Activated gamma-delta T cell (primary cell): ENCODE measurements at regions not wholly inside any gene's neighbourhood (a gene's known extent, or its start where the extent isn't known, plus 50 kb on each side); places are given as distances from the start of the nearest gene placed in this dataset.

Source experiments
- DNase-seq: peaks from one replicate; lab custom pipeline; 2025; lab: John Stamatoyannopoulos, UW

DNA sequence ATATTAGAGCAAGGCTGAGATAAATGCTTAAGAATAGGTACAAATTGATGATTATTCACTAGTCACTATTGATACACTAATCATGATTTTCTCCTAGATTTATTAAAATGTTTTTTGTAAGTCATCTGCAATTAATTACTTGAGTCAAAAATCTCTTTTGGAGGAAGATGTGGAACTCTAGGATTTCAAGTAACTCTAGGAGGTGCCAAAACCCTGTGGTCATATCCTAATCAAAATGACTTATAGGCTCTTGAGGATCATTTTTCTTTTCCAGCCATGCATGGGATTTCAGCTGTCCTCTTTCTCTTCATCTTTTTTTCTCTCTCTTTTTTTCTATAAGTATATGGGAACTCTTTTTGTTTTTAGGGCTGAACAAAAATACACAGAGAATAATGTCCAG is 141.8 kb upstream of the CD180 start:
- no peak for DNase-seq

GRCh38 chr5:67337751-67338150 is 141.2 kb upstream of the CD180 start:
- DNase-seq, result no peak

- DNase-seq, result no peak
Observed at GRCh38 chr5:67335426-67335825, 138.8 kb upstream of the CD180 start.

DNA sequence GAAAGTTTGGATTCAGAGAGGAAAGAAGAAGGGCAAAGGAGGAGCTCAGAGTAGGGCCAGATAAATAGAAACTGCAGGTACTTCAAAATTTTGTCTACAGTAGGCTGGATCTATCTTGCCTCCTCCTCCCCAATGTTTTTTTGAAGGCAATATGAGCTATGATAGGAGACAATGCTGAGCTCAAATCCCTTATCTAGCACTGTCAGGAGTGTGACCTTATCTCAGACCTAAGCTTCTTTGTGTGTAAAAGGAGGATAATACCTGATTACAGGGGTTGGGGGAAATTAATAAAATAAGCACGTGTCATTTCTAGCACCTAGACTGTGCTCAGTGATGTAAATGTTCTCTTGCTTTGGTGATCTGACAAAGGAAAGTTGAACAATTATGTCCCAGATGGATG is 137.8 kb upstream of the CD180 start:
- DNase-seq, result no peak

DNA sequence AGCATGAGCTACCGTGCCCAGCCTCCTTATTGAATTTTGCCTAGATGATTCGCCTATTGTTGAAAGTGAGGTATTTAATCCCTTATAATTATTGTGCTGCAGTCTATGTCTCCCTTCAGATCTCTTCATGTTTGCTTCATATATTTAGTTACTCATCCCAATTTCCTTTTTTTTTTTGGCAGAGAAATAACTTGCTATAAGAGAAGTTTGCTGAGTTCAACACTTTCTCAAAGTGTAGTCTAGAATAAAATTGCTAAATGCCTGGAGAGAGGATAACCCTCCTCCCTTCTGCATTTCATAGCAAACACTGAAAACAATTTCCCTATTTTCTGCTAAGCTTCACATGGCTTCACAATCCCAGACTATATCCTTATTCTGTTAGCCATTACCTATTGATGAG is 136.6 kb upstream of the CD180 start:
- no peak for DNase-seq

GRCh38 chr5:67331296-67331925 is 134.8 kb upstream of the CD180 start:
- no peak for DNase-seq

GRCh38 chr5:67319935-67320725 is 123.5 kb upstream of the CD180 start:
- no peak for DNase-seq

- DNase-seq, result peak; percentile 5
Observed at GRCh38 chr5:67318746-67319145, 122.1 kb upstream of the CD180 start.

DNA sequence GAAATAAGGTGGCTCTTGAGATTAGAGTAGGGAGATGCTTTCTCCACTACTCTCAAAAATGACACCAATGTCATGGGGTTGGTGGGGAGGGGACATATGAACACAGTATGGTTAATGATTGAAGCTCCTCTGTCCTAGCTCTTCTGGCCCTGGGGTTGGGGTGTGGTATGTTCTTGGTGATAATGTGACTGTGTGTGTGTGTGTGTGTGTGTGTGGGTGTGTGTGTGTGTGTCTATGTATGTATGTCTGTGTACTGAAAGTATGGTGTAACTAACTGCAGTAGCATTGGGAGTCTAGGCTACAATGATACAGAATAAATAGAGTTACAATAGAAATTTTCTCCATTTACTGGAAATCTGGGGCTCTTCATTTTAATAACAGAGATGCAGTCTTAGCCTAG is 121.0 kb upstream of the CD180 start:
- no peak for DNase-seq

DNA sequence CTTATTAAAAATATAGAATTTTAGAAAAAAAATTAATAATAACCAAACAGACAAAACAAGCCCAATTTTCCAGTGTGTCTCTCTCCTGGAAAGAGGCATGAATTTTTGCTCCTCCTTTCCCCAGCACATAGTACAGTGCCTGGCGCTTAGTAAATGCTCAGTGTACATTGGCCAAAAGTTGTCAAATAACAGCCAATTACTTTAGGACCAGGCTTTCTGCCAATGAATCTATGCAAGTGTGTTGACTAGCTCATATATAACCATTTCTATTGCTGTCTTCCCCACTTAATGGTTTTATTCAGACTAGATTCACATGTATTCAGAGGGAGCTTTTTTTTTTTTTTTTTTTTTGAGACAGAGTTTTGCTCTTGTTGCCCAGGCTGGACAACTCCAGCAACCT is 120.1 kb upstream of the CD180 start:
- DNase-seq, result no peak

GRCh38 chr5:67315082-67315989 is 118.7 kb upstream of the CD180 start:
- no peak for DNase-seq

DNA sequence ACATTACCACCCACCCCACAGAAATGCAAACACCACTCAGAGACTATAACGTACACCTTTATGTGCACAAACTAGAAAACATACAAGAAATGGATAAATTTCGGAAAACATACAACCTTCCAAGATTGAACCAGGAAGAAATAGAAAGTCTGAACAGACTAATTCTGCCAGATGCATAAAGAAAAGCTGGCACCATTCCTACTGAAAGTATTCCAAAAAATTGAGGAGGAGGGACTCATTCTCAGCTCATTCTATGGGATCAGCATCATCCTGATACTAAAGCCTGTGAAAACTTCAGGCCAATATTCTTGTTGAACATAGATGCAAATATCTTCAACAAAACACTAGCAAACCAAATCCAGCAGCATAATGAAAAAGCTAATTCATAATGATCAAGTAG is 115.1 kb upstream of the CD180 start:
- no peak for DNase-seq

- no peak for DNase-seq
Observed at GRCh38 chr5:67311208-67311607, 114.6 kb upstream of the CD180 start.

GRCh38 chr5:67310740-67311139 is 114.1 kb upstream of the CD180 start:
- DNase-seq, result no peak

DNA sequence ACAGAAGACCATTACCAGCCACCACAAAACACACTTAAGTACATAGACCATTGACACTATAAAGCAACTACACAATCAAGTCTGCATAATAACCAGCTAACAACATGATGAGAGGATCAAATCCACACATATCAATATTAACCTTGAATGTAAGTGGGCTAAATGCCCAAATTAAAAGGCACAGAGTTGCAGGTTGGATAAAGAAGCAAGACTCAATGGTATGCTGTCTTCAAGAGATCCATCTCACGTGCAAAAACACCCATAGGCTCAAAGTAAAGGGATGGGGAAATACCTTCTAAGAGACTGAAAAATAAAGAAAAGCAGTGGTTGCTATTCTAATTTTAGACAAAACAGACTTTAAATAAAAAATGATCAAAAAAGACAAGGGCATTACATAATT is 113.6 kb upstream of the CD180 start:
- no peak for DNase-seq

DNA sequence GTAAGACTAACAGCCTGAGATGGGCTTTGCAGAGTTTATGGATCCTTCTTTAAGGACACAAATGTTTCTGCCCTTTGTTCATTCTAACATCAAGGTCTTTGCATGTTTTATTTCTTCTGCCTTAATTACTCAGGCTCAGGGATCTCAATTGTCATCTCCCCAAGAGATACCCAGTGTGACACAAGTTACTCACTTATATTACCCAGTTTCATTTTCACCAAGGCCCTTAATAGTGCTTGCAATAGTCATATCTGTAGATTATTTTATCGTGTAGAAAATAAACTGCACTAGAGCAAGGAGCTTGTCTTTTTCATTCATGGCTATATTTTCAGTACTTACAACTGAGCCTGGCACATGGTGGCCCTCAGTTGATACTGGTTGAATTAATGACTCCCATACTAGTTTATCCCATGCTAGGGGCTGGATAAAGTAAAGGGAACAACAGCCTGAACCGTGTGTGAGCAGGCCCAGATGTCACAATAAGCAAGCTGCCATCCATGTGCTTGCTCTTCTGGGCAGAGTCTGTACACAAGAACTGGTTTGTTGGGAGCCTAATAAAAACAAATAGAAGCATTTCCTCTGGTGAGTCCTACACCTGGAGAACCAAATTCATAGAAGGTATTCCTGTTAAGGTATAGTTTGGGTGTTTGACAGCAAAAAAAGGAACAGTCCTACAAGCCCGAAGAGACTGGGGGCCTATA is 112.5 kb upstream of the CD180 start:
- no peak for DNase-seq

DNA sequence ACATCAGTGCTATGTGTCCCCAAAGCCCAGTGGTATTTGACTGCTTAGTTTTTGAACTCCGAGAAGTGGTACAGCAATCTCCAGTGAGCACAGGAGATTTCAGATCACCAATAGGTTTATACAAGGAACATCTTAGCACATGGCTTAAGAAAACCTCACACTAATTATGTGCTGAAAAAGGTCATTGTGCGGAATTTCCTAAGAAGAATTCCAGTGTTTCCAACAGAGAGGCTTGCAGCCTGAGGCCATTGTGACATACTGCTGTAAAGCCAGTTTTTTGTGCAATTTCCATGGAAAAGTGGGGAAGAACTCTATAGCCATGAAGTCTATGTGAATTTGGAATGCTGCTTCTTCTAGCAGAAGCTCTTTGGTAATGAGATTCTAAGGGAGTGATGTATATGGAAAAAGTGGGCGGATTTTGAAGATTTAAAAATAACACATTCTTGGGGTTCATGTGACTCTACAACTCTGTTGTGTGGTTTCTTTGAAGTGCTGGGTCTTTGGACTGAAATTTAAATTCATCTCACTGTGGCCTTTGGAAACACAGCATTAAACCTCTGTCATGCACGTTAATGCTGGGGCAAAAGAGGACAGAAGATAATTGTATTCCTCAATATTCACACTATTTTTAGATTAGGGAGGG is 110.5 kb upstream of the CD180 start:
- DNase-seq, result no peak

DNA sequence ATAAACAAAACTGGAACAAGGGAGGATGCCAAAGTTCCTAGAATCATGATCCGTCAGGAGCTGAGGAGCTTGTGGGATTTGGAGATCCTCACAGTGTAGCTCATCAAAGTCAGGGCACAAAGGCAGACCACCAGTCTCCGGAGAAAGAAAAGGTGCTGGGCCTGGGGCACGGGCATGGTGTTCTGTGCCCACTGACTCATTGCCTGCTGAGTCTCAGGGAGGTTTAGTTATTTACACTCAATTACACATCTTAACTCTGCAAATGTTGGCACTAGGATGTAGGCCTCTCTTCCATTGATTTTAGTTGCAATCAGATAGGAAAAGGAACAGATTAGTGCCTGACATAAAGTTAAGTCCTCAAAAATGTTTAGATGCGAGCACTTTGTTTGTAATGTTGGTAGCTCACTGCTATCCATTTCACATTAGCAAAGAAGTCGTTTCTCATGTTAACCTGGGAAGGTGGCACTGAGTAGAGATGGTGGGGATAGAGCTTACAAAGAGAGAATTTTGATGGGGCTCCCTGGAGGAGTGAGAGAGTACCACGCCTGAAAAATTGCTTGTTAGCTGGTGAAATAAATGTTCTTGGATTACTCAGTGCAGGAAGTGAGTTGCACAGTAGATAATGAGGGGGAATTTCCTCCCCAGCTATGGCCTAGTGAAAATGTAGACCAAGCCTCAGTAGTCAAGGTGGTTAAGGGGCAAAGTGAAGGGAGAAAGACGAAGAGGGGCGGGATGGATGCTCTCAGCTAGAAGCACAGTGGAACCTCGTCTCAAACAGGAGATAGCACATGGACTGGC is 109.5 kb upstream of the CD180 start:
- no peak for DNase-seq

DNA sequence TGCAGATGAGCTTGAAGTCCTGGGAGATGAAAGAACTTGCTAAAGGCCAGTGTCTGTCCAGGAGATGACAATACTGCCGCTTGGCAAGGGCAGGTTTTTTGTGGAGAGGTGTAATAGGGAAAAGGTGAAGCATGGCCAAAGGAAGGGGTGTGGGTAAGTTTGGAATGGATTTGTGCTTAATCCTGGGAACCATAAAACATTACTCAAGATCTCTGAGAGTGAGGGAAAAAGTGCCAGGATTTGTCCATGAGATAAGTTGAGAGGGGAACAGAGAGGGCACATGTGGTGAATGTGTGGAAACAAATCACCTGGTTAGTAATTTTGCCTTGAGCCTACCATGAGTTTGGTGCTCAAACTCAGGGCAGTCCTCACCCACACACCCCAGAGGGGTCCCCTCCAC is 108.8 kb upstream of the CD180 start:
- no peak for DNase-seq

GRCh38 chr5:67303356-67303755 is 106.8 kb upstream of the CD180 start:
- no peak for DNase-seq
